GM12878 (cell line): ENCODE measurements at regions not wholly inside any gene's neighbourhood (a gene's known extent, or its start where the extent isn't known, plus 50 kb on each side); places are given as distances from the start of the nearest gene placed in this dataset.

ENCODE experiments used
- ATAC-seq: fragments of 200-7000 bp; cut with Tn5 transposase; 3 replicates; pipeline ENCODE4 v1.9.1; 2020; ENCODE audit warnings: mild to moderate bottlenecking, moderate library complexity
- BruUV-seq: library from RNA; stranded (reverse); fragments of 400-500 nt; replicated peaks from 2 replicates; lab custom pipeline; 2021; lab: Mats Ljungman, UMichigan
- CTCF ChIA-PET: fragments of 300-600 bp; sonication (Branson Sonifier 250); formaldehyde crosslinking; extraction: SDS; loops from one replicate; lab custom pipeline; 2021; ENCODE audit warnings: inconsistent platforms; lab: Yijun Ruan, JAX
- POLR2A ChIA-PET: fragments of 350-600 bp; formaldehyde crosslinking; extraction: SDS; loops from one replicate; lab custom pipeline; 2021; ENCODE audit warnings: inconsistent platforms; lab: Charles Lee
- RAD21 ChIA-PET: fragments of 300-600 bp; sonication (Branson Sonifier 250); formaldehyde crosslinking; loops from one replicate; lab custom pipeline; 2023; ENCODE audit warnings: antibody characterized with exemption; ENCODE audit not compliant: unreplicated experiment; lab: Charles Lee
- SMC1A ChIA-PET: fragments of 300-600 bp; sonication (Branson Sonifier 250); formaldehyde crosslinking; loops from one replicate; lab custom pipeline; 2023; ENCODE audit not compliant: unreplicated experiment, uncharacterized antibody; lab: Charles Lee
- DNase-seq: peaks from one replicate; pipeline ENCODE4 v3.0.0-alpha.2; 2011; ENCODE audit warnings: low read depth, low spot score
- FAIRE-seq: peaks from 3 replicates; lab custom pipeline; 2011; peaks lifted over from hg19 to GRCh38; lab: Jason Lieb, UNC
- H2AFZ ChIP-seq: 2 replicates; pipeline ENCODE4 v1.6.0; 2011; ENCODE audit warnings: low read depth, low read length, control low read depth; ENCODE audit not compliant: control insufficient read depth
- H3K27ac ChIP-seq: 2 replicates; pipeline ENCODE4 v1.5.1; 2011; ENCODE audit warnings: control low read depth; ENCODE audit not compliant: control insufficient read depth, insufficient read depth
- H3K27me3 ChIP-seq, 2 experiments: replicated peaks in 1 of 2; 2 replicates each; pipeline versions ENCODE4 v1.6.0 to v1.6.1; 2011; ENCODE audit warnings: low read length in 1 of 2; ENCODE audit not compliant: control insufficient read depth in 2 of 2, insufficient read depth in 2 of 2
- H3K36me3 ChIP-seq, 2 experiments: 2 replicates each; pipeline ENCODE4 v1.5.1; 2011; ENCODE audit warnings: low read length in 1 of 2; ENCODE audit not compliant: control insufficient read depth in 2 of 2, insufficient read depth in 2 of 2
- H3K4me1 ChIP-seq: 2 replicates; pipeline ENCODE4 v1.6.1; 2011; ENCODE audit warnings: mild to moderate bottlenecking, low read length, moderate library complexity, mixed read lengths; ENCODE audit not compliant: control insufficient read depth, insufficient read depth
- H3K4me2 ChIP-seq: 2 replicates; pipeline ENCODE4 v1.6.0; 2011; ENCODE audit warnings: control low read depth; ENCODE audit not compliant: control insufficient read depth, insufficient read depth
- H3K4me3 ChIP-seq: fragments of 200-600 bp; sonication (generic); 2 replicates; pipeline ENCODE4 v1.5.1; 2016
- H3K79me2 ChIP-seq: 2 replicates; pipeline ENCODE4 v1.6.0; 2011; ENCODE audit warnings: low read length; ENCODE audit not compliant: control insufficient read depth, insufficient read depth
- H3K9ac ChIP-seq: 2 replicates; pipeline ENCODE4 v1.8.0; 2011; ENCODE audit warnings: low read length, control low read depth, mixed read lengths; ENCODE audit not compliant: control insufficient read depth, insufficient read depth
- H3K9me3 ChIP-seq: replicated peaks from 3 replicates; pipeline ENCODE4 v1.5.1; 2011; ENCODE audit warnings: mild to moderate bottlenecking, low read length; ENCODE audit not compliant: control insufficient read depth, insufficient read depth
- H4K20me1 ChIP-seq: 2 replicates; pipeline ENCODE4 v1.6.0; 2011; ENCODE audit not compliant: control insufficient read depth, insufficient read depth
- ATF2 ChIP-seq: IDR thresholded peaks from 2 replicates; pipeline ENCODE4 v1.6.1; 2012; ENCODE audit warnings: low read length, inconsistent platforms
- BCL11A ChIP-seq: IDR thresholded peaks from 2 replicates; pipeline ENCODE4 v1.6.1; 2011; ENCODE audit warnings: low read depth, low read length
- CBX3 ChIP-seq: fragments of 200-600 bp; sonication (generic); IDR thresholded peaks from 2 replicates; pipeline ENCODE4 v1.6.1; 2016; ENCODE audit warnings: low read depth, borderline replicate concordance
- MTA2 ChIP-seq: fragments of 450-650 bp; IDR thresholded peaks from 2 replicates; pipeline ENCODE4 v1.6.1; 2016; ENCODE audit warnings: low read depth, mild to moderate bottlenecking, moderate library complexity
- NFIC ChIP-seq: IDR thresholded peaks from 2 replicates; pipeline ENCODE4 v1.6.1; 2012; ENCODE audit warnings: low read depth, mild to moderate bottlenecking, inconsistent platforms, low read length, moderate library complexity
- POLR2AphosphoS2 ChIP-seq: IDR thresholded peaks from 2 replicates; pipeline ENCODE4 v1.6.1; 2011; ENCODE audit warnings: low read depth, mild to moderate bottlenecking, low read length, improper control_type of control experiment, moderate library complexity
- RFX5 ChIP-seq: IDR thresholded peaks from 2 replicates; pipeline ENCODE4 v1.6.1; 2011; ENCODE audit warnings: low read depth, low read length, improper control_type of control experiment
- SKIL ChIP-seq: fragments of 450-650 bp; IDR thresholded peaks from 2 replicates; pipeline ENCODE4 v1.6.1; 2017; ENCODE audit warnings: mild to moderate bottlenecking, low read depth, inconsistent platforms; ENCODE audit not compliant: poor library complexity, severe bottlenecking
- TCF12 ChIP-seq: IDR thresholded peaks from 2 replicates; pipeline ENCODE4 v1.6.1; 2011; ENCODE audit warnings: low read depth, mild to moderate bottlenecking, low read length
- WGBS: methylation state at CpG from one replicate; pipeline ENCODE4 v1.1.6; 2016; ENCODE audit warnings: low lambda C conversion rate; ENCODE audit not compliant: insufficient replicate concordance, insufficient coverage; ENCODE audit errors: missing lambda C conversion rate; 5-methylcytosine and 5-hydroxymethylcytosine counted together
- in situ Hi-C: fragments of 300-500 bp; cut with MboI; formaldehyde crosslinking; loops from 9 replicates; pipeline ENCODE4 v1.14.3; 2018; ENCODE audit warnings: mixed read lengths
- intact Hi-C: fragments of 100-400 bp; cut with micrococcal nuclease; formaldehyde crosslinking; loops from one replicate; pipeline ENCODE4 v1.14.2; 2022; ENCODE audit not compliant: unreplicated experiment

DNA sequence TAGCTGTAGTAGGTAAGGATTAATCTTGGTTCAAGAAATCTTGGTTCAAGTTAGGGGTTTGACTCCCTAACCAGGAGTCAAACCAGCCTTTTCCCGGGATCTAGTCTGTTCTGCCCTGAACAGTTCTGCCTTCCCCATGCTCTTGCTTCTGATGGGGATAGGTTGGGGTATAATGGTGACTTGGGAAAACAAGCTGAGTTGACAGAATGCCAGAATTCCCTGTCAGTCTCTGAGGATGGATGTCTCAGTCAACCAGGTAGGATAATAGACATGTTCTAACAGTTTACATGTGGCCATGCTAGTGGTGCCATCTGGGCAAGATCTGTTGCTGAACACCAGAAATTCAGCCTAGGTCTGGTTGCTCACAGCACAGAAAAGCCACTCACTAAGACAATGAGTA is 51.4 kb downstream of the RAB40AL start:
- Histone ChIP-seq H3K79me2 (no peaks in the 10 kb centered on the region), H3K27ac (no peak overlapping the region), H3K4me2 (no peak overlapping the region), H3K27me3 (no peaks in the 10 kb centered on the region), H3K9ac (no peak overlapping the region), H4K20me1 (no peaks in the 10 kb centered on the region), H3K9me3 (no peaks in the 10 kb centered on the region), H3K4me1 (no peaks in the 10 kb centered on the region), H2AFZ (no peak overlapping the region), H3K4me3 (no peak overlapping the region), H3K36me3 (no peaks in the 10 kb centered on the region)
- no peak for TF ChIP-seq MTA2
- TF ChIP-seq BCL11A, result no peak
- TF ChIP-seq TCF12, result no peak
- no peak for TF ChIP-seq ATF2
- intact Hi-C loops (no loop called here), in situ Hi-C loops (no loop called here)
- ChIA-PET POLR2A (no interaction called here), SMC1A (no interaction called here), RAD21 (no interaction called here), CTCF (no interaction called here)
- WGBS, result 0% methylated on average over 1 of the region's 1 CpG
- DNase-seq (no peak), FAIRE-seq (no peak), ATAC-seq (no peak)
- no TSS peak for BruUV-seq

DNA sequence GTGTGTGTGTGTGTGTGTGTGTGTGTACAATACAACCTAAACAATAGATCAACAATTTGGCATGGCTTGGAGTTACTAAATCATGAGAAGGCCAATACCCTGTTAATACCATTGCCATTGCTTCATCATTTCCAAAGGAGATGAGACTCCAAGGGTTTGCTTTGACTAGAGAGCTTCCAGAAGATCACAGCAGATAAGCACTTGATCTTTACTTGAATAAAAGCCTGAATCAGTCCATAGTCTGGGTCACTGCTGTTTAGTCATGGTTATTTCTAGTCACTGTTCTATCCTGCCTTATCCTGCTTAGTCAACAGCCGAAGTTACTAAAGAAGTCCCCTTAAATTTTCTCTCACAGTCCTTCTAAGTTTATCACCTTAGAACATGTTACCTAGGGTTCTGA is 58.2 kb downstream of the RAB40AL start:
- in situ Hi-C loops, result no loop called here
- 24% methylated on average over 1 of the region's 1 CpG for WGBS
- no peak for TF ChIP-seq SKIL
- no peak for TF ChIP-seq RFX5
- no peak for TF ChIP-seq NFIC
- no peak for TF ChIP-seq POLR2AphosphoS2
- TF ChIP-seq CBX3, result no peak
- TF ChIP-seq MTA2, result no peak
- no peak overlapping the region for H3K4me3 ChIP-seq
- ChIA-PET POLR2A (no interaction called here), CTCF (interaction anchor here (1.3 kb wide), 1 partner anchor 13 kb away, joined by 3 read pairs; no protein-coding TSS in a partner anchor), SMC1A (no interaction called here), RAD21 (no interaction called here)
- FAIRE-seq (no peak), DNase-seq (no peak), ATAC-seq (no peak)
- no peaks in the 10 kb centered on the region for H3K4me1 ChIP-seq
- H3K36me3 ChIP-seq, result no peaks in the 10 kb centered on the region
- peaks cover 0 to under 1% of the 10 kb centered on the region in 2 experiments; a peak in 2 of 4 replicates for H3K27me3 ChIP-seq
- BruUV-seq, result no TSS peak
- intact Hi-C loops, result no loop called here
- no peak overlapping the region for H3K4me2 ChIP-seq
- no peaks in the 10 kb centered on the region for H3K79me2 ChIP-seq
- H3K27ac ChIP-seq, result no peak overlapping the region
- no peak overlapping the region for H2AFZ ChIP-seq
- no peaks in the 10 kb centered on the region for H3K9me3 ChIP-seq
- H3K9ac ChIP-seq, result no peak overlapping the region
- no peaks in the 10 kb centered on the region for H4K20me1 ChIP-seq
